GM19455 (cell line): ENCODE measurements at regions not wholly inside any gene's neighbourhood (a gene's known extent, or its start where the extent isn't known, plus 50 kb on each side); places are given as distances from the start of the nearest gene placed in this dataset.

ENCODE experiments used
- ATAC-seq: cut with Tn5 transposase; IDR thresholded peaks from one replicate; pipeline ENCODE4 v1.9.1; 2021; ENCODE audit not compliant: unreplicated experiment

- no peak for ATAC-seq
Measured at GRCh38 chr4:89373394-89373793, 65.8 kb upstream of the GPRIN3 start.

DNA sequence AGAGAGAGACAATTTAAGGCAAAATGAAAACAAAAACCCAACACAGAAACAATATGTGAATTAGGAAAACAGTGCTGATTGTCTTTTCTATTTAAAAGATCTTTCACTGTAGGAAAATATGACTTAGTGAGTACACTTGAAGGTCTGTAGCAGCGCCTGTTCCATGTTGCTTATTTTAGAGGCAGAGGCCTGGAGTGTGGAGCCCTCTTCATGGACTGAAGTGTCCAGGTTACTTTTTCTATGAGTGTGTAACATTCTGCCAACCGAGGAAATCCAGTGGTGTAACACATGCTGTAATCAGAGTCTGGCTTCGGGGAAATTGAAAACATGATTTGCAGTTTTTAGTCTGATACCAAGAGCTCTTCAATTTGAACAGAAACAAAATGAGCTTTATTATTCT is 64.0 kb upstream of the GPRIN3 start:
- no peak for ATAC-seq

DNA sequence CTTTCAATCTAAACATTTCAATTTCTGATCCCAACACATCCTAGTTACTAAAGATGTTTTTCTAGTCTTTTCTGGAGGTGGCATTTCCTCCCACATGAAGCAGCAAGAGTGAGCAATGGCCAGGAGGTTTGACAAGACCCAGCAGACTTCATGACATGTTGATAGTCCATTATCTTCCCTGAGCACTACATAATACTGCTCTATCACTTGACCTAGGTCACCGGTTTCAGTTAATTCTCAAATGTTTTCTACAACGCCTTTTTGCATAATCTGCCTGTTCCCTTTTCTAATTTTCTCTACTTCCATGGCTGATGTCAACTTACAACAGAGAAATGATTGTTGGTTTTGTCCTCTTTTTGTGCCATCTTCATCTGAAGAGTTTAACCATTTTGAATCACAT is 62.0 kb upstream of the GPRIN3 start:
- ATAC-seq, result no peak

- ATAC-seq, result no peak
Measured at GRCh38 chr4:89368861-89369260, 61.3 kb upstream of the GPRIN3 start.

DNA sequence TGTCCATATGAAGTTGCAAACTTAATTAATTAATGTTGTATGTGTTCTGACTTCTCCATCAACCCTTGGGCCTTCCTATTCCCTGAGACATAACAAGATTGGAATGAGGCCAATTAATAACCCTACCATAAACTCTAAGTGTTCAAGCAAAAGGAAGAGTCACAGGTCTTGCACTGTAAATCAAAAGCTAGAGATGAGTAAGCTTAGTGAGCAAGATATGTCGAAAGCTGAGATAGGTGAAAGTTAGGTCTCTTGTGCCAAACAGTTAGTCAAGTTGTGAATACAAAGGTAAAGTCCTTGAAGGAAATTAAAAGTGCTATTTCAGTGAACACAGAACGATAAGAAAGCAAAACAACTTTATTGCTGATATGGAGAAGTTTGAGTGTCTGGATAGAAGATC is 58.2 kb upstream of the GPRIN3 start:
- ATAC-seq, result no peak

DNA sequence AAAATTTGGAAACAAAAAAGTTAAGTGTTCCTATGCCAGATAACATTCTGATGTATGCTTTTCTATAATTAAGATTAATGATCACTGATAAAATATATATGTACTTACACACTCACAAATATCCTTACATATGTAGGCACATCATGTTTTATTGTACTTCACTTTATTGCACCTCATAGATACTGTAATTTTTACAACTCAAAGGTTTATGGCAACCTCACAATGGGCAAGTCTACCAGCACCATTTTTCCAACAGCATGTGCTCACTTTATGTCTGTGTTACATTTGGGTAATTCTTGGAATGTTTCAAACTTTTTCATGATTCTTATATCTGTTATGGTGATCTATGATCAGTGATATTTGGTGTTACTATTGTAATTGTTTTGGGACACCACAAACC is 57.8 kb upstream of the GPRIN3 start:
- no peak for ATAC-seq

DNA sequence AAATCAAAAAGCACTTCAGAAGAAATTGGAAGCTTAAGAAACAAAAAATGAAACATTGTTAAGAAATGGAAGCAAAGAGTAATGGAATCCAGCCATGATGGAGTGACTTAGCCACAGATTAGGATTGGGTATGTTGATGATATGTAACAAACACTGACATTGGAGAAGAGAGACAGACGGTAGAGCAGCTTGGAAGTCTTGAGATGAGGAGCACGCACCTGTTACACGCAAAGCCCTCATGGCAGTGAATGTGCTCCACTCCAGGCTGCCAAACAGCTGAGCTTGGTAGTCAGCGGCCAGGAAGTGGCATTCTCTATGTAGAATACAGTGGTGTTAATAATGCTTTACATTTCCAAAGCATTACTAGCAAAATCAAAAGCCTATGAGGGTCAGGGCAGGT is 56.9 kb upstream of the GPRIN3 start:
- no peak for ATAC-seq

- no peak for ATAC-seq
Measured at GRCh38 chr4:89363786-89364185, 56.2 kb upstream of the GPRIN3 start.

GRCh38 chr4:89358935-89359638 is 51.5 kb upstream of the GPRIN3 start:
- ATAC-seq, result no peak

DNA sequence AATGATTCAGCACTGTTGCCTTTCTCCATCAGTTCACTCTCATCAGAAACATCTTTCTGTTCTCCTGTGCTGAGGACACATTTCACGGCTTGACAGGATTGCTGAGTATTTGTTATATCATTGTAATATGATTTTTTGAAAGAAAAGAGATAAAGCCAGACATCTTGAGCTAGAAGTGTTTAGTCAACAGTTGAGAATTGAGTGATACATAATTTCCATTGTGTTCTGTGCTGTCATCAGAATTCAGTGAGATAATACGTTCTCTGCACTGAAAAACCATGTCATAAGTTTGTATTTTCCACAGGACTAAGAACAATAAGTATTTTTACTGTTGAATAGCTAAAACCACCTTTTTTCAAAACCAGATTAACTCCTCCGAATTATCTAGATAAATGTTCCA is 50.2 kb upstream of the GPRIN3 start:
- ATAC-seq, result no peak
